ENCODE measurements at regions not wholly inside any gene's neighbourhood (a gene's known extent, or its start where the extent isn't known, plus 50 kb on each side); places are given as distances from the start of the nearest gene placed in this dataset.

GRCh38 chr10:28796606-28797512 lies 119.5 kb downstream of the BAMBI start (continued):
- TF ChIP-seq ZNF544 (tag by site-specific recombination; IDR thresholded peaks at IDR 0.05) = no peak

GRCh38 chr10:28797904-28798371 lies 120.6 kb downstream of the BAMBI start:
- H3K27ac ChIP-seq (ENCODE audit: extremely low read depth, low read depth, low read length) = no peak overlapping the region
- no peaks in the 10 kb centered on the region for H3K9me3 ChIP-seq (ENCODE audit: control insufficient read depth, insufficient read depth, low read depth, low read length)
- CTCF ChIA-PET = interaction anchor here (0.7 kb wide), 2 partner anchors 31 to 514 kb away, joined by 3 to 5 read pairs; no protein-coding TSS in a partner anchor
- H3K4me1 ChIP-seq (ENCODE audit: control insufficient read depth, insufficient read depth, low read length) = no peaks in the 10 kb centered on the region; the same call in 1 of the 2 replicates
- H3K4me3 ChIP-seq (ENCODE audit: low read depth, low read length) = no peak overlapping the region
- no peaks in the 10 kb centered on the region for H3K36me3 ChIP-seq (ENCODE audit: control insufficient read depth in 2 of 2, insufficient read depth in 1 of 2, low read length in 2 of 2)
- TF ChIP-seq HOXA7 (CRISPR knock-in tag; IDR thresholded peaks at IDR 0.05; ENCODE audit: borderline replicate concordance) (no peak), PRDM10 (tag by site-specific recombination; IDR thresholded peaks at IDR 0.05) (peak; percentile 64; the same call in 1 of the 2 replicates)
- TF ChIP-seq, protein P1, sequence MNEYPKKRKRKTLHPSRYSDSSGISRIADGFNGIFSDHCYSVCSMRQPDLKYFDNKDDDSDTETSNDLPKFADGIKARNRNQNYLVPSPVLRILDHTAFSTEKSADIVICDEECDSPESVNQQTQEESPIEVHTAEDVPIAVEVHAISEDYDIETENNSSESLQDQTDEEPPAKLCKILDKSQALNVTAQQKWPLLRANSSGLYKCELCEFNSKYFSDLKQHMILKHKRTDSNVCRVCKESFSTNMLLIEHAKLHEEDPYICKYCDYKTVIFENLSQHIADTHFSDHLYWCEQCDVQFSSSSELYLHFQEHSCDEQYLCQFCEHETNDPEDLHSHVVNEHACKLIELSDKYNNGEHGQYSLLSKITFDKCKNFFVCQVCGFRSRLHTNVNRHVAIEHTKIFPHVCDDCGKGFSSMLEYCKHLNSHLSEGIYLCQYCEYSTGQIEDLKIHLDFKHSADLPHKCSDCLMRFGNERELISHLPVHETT (tag by site-specific recombination; IDR thresholded peaks at IDR 0.05) = no peak
- TF ChIP-seq, protein P2, sequence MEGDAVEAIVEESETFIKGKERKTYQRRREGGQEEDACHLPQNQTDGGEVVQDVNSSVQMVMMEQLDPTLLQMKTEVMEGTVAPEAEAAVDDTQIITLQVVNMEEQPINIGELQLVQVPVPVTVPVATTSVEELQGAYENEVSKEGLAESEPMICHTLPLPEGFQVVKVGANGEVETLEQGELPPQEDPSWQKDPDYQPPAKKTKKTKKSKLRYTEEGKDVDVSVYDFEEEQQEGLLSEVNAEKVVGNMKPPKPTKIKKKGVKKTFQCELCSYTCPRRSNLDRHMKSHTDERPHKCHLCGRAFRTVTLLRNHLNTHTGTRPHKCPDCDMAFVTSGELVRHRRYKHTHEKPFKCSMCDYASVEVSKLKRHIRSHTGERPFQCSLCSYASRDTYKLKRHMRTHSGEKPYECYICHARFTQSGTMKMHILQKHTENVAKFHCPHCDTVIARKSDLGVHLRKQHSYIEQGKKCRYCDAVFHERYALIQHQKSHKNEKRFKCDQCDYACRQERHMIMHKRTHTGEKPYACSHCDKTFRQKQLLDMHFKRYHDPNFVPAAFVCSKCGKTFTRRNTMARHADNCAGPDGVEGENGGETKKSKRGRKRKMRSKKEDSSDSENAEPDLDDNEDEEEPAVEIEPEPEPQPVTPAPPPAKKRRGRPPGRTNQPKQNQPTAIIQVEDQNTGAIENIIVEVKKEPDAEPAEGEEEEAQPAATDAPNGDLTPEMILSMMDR (tag by site-specific recombination; IDR thresholded peaks at IDR 0.05) = 0 out of 2 replicates have a peak, but pooled peaks have one; percentile 20
- POLR2A ChIA-PET = interaction anchor here (0.9 to 1.5 kb wide), 2 partner anchors 8 to 120 kb away, joined by 3 to 4 read pairs; partner anchors contain the start of gene BAMBI

DNA sequence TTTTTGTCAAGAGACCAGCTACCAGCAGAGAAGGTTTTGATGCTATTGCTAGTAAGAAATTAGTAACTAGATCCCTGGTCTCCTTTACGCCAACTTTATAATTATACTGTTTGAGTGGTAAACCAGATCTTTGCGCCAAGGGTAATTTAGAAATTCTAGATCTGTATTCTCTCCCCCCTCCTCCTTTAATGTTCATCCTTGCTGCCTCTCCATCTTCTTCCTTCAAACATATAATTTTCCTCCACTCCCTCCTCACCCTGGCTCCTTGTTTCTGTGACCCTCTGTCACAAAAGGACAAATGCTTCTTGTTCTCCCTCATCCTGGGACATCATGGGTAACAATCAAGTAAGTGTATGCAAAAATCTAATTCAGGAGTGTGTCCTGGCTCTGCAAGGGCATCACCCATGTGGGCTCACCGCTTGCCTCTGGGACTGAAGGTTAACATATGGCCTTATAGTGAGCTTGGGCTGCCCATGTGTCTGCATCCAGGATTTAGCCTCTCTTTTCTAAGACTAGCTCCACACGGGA lies 121.2 kb downstream of the BAMBI start:
- Histone ChIP-seq H3K27ac (ENCODE audit: extremely low read depth, low read depth, low read length) (no peak overlapping the region), H3K36me3 (ENCODE audit: control insufficient read depth in 2 of 2, insufficient read depth in 1 of 2, low read length in 2 of 2) (no peaks in the 10 kb centered on the region), H3K4me1 (ENCODE audit: control insufficient read depth, insufficient read depth, low read length) (no peaks in the 10 kb centered on the region; the same call in 1 of the 2 replicates), H3K4me3 (ENCODE audit: low read depth, low read length) (no peak overlapping the region), H3K9me3 (ENCODE audit: control insufficient read depth, insufficient read depth, low read depth, low read length) (no peaks in the 10 kb centered on the region)
- ChIA-PET CTCF (no interaction called here), POLR2A (no interaction called here)
- TF ChIP-seq ZNF585B (tag by site-specific recombination; IDR thresholded peaks at IDR 0.05) = no peak
- TF ChIP-seq SP7 (tag by site-specific recombination; IDR thresholded peaks at IDR 0.05) = peak; percentile 92

DNA sequence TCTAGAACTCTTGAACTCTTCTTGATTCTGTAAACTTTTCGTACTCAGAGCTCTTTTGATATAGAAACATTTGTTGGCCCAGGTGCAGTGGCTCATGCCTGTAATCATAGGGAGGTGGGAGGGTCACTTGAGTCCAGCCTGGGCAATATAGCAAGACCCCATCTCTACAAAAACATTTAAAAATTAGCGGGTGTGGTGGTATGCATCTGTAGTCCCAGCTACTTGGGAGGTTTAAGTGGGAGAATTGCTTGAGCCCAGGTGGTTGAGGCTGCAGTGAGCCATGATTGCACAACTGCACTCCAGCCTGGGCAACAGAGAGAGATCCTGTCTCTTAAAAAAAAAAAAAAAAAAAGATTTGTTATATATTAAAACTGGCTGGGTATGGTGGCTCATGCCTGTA lies 121.6 kb downstream of the BAMBI start:
- H3K4me1 ChIP-seq (ENCODE audit: control insufficient read depth, insufficient read depth, low read length) = no peaks in the 10 kb centered on the region; the same call in 1 of the 2 replicates
- H3K27ac ChIP-seq (ENCODE audit: extremely low read depth, low read depth, low read length) = no peak overlapping the region
- CTCF ChIA-PET = no interaction called here
- TF ChIP-seq GLI2 (tag by site-specific recombination; IDR thresholded peaks at IDR 0.05; ENCODE audit: borderline replicate concordance, low read depth) (no peak), ZFP41 (tag by site-specific recombination; IDR thresholded peaks at IDR 0.05; ENCODE audit: borderline replicate concordance) (no peak), ZNF121 (tag by site-specific recombination; IDR thresholded peaks at IDR 0.05) (peak; percentile 72), ZNF266 (tag by site-specific recombination; IDR thresholded peaks at IDR 0.05; ENCODE audit: low read depth) (no peak)
- H3K36me3 ChIP-seq (ENCODE audit: control insufficient read depth in 2 of 2, insufficient read depth in 1 of 2, low read length in 2 of 2) = no peaks in the 10 kb centered on the region
- no peaks in the 10 kb centered on the region for H3K9me3 ChIP-seq (ENCODE audit: control insufficient read depth, insufficient read depth, low read depth, low read length)
- no peak overlapping the region for H3K4me3 ChIP-seq (ENCODE audit: low read depth, low read length)
- POLR2A ChIA-PET = no interaction called here
